C4-2B (cell line): ENCODE measurements at regions not wholly inside any gene's neighbourhood (a gene's known extent, or its start where the extent isn't known, plus 50 kb on each side); places are given as distances from the start of the nearest gene placed in this dataset.

Experiments used
- CTCF ChIP-seq: fragments of 450-650 bp; conservative IDR thresholded peaks from 2 replicates; pipeline ENCODE4 v1.5.1; 2017; ENCODE audit warnings: mild to moderate bottlenecking
- ZFX ChIP-seq: fragments of 450-650 bp; IDR thresholded peaks from 2 replicates; pipeline ENCODE4 v1.6.1; 2017

- TF ChIP-seq CTCF (no peak), ZFX (no peak)
These were observed 148.9 kb upstream of the SLC13A1 start for GRCh38 chr7:123348690-123349089.
